GM12873 (cell line): ENCODE measurements at regions not wholly inside any gene's neighbourhood (a gene's known extent, or its start where the extent isn't known, plus 50 kb on each side); places are given as distances from the start of the nearest gene placed in this dataset.

Experiments
- TF ChIP-seq, protein P1 (sequence below): IDR thresholded peaks from 2 replicates; pipeline ENCODE4 v1.5.1; 2012; ENCODE audit warnings: low read depth, mild to moderate bottlenecking, moderate library complexity, low read length, control low read depth; ENCODE audit not compliant: insufficient read depth; ENCODE audit errors: missing control alignments

DNA sequence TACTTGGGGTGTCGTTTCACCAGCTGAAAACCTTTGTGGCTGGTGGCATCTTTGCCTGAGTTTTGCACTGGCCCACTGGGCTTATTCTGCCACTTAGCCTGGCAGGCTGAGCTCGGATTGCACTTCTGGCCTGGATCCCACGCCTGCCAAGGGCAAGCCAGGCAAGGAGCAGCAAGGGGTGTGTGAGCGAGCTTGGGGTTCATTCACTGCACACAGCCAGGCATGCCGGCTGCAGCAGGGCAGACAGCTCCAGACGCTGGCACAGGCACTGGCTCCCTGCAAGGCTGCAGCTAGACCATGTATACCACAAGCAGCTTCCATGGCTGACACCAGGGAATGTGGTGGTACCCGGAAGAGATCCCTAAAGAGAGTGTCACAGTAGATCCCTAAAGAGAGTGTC is 476.3 kb downstream of the EPHA5 start:
- TF ChIP-seq, protein P1, sequence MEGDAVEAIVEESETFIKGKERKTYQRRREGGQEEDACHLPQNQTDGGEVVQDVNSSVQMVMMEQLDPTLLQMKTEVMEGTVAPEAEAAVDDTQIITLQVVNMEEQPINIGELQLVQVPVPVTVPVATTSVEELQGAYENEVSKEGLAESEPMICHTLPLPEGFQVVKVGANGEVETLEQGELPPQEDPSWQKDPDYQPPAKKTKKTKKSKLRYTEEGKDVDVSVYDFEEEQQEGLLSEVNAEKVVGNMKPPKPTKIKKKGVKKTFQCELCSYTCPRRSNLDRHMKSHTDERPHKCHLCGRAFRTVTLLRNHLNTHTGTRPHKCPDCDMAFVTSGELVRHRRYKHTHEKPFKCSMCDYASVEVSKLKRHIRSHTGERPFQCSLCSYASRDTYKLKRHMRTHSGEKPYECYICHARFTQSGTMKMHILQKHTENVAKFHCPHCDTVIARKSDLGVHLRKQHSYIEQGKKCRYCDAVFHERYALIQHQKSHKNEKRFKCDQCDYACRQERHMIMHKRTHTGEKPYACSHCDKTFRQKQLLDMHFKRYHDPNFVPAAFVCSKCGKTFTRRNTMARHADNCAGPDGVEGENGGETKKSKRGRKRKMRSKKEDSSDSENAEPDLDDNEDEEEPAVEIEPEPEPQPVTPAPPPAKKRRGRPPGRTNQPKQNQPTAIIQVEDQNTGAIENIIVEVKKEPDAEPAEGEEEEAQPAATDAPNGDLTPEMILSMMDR, result no peak

DNA sequence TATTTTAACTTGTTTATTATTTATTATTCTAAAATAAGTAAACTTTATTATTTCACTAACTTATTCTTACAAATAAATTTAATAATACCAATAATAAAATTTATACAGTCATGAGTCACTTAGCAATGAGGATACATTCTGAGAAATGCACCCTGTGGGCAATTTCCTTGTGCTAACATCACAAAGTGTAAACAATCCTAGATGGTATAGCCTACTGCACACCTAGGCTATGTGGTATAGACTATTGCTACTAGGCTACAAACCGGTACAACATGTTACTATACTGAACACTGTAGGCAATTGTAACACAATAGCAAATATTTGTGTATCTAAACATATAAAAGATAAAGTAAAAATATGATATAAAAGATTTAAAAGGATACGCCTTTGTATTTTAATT is 479.5 kb downstream of the EPHA5 start:
- TF ChIP-seq, protein P1, result no peak

DNA sequence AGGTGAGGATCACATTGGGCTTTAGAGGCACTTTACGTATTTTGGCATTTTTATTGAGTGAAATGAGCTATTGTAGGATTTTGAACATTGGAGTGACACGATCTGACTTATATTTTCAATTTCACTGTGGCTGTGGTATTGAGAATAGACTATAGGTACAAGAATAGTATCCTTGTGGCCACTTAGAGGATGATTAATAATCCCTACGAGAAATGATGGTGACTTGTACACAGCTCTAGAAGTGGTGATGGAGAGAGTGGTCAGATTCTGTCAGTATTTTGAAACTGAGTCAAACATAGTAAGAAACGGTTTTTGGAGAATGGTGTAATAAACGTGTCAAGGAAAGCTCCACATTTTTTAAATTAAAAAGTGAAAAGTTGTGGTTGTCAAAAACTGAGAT is 494.7 kb downstream of the EPHA5 start:
- TF ChIP-seq, protein P1, result no peak

DNA sequence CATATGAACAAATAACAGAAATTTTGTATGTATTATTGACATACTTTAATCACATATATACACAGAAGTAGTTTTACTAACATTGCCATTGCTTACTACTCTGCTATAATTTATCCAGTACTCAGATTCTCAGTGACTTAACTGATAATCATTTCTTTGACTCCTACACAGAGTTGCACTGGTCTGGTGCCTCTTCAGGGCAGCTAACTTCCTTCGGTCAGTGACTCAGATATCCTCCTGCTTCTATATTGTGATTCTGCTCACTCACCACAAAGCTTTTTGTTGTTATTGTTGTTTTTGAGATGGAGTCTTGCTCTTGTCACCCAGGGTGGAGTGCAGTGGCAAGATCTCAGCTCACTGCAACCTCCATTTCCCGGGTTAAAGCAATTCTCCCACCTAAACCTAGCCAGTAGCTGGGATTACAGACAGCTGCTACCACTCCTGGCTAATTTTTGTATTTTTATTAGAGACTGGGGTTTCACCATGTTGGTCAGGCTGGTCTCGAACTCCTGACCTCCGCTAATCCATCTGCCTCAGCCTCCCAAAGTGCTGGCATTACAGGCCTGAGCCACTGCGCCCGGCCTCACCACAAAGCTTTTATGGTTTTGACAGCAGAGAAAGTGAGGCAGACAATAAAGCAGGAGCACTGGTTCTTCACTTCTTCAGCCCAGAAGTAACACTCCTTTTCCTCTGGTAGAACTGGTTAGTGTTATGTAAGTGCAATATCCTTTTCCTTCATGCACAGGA is 499.3 kb downstream of the EPHA5 start:
- TF ChIP-seq, protein P1, result no peak

DNA sequence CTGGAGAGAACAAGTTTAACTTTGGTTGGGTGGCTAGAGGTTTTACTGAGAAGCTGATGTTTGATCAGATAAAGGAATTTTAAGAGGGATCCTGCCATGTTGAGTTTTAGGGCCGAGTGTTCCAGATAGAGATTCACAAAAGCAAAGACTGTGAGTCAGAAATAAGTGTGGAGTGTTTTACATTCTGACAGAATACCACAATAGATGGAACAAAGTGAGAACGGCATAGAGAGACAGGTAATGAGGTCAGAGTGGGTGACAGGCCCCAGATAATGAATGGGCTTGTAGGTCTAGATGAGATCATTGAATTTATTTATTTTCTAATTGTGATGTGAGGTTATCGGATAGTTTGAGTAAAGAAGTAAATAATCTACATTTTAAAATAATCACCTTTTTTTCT is 502.6 kb downstream of the EPHA5 start:
- TF ChIP-seq, protein P1, result no peak

DNA sequence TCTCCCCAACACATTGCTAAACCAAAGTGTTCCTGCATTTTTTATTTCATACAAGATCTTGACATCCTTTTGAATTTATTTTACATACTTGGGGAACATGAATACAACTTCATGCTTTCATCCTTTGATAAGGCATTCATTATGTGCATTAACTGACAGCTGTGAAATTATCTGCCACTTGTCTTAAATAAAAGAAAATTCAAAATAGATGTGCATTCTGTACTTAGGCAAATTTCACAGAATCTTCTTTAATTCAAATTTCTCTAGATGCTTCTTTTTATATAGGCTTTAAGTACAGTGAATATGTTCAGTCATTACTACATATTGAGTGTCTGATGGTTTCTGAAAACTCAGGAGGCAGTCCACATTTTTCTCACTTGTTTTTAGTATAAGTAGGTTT is 518.1 kb downstream of the EPHA5 start:
- TF ChIP-seq, protein P1, result no peak

DNA sequence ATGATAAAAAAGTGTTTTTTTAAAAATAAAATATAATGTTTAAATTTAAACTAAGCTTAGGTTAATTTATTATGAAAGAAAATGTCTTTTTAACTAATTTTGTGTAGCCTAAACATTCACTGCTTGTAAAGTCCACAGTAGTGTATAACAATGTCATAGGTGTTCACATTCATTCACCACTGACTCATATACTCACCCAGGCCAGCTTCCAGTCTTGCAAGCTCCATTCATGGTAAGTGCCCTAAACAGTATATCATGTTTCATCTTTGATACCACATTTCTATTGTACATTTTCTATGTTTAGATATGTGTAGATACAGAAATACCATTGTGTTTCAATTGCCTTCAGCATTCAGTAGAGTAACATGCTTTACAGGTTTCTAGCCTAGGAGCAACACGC is 530.3 kb downstream of the EPHA5 start:
- TF ChIP-seq, protein P1, result no peak
